ENCODE measurements at regions not wholly inside any gene's neighbourhood (a gene's known extent, or its start where the extent isn't known, plus 50 kb on each side); places are given as distances from the start of the nearest gene placed in this dataset.

DNA sequence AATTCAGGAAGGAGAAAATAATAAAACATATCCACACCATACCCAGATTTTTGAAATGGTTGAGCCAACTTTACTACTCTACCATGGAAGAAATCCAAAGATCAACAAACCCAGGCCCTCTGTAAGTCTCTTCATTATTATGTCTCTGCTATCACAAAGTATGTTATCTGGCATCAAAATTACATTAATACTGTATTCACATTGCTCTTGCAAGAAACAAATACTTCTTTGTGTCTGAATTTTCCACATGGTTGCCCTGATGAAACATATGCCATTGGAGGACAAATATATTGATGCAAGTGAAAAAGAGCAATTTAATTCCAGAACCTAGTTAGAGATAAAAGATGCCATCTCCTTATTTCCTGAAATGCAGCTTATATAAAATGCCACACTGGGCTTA is 204.0 kb downstream of the FZD1 start:
- TF ChIP-seq POLR2A (IDR thresholded peaks at IDR 0.05; ENCODE audit: low read depth, low read length) (no peak), TAF1 (IDR thresholded peaks at IDR 0.05; ENCODE audit: borderline replicate concordance, low read depth, low read length) (no peak), POLR2AphosphoS5 (IDR thresholded peaks at IDR 0.05; ENCODE audit: low read depth, low read length) (no peak)

Measured in GM12892 (cell line).